Gastroesophageal sphincter (tissue), 3 donors: ENCODE measurements at regions not wholly inside any gene's neighbourhood (a gene's known extent, or its start where the extent isn't known, plus 50 kb on each side); places are given as distances from the start of the nearest gene placed in this dataset.

Experiments used
- EP300 ChIP-seq: sonication (generic); formaldehyde crosslinking; IDR thresholded peaks from one replicate; pipeline ENCODE4 v1.6.1; 2017; ENCODE audit warnings: antibody characterized with exemption, mild to moderate bottlenecking
- TF ChIP-seq, protein P1 (sequence below), 4 experiments: fragments of 200-600 bp in 2 of 4; fragments of 450-650 bp in 2 of 4; sonication (generic) in 1 of 4; IDR thresholded peaks; one replicate each; pipeline ENCODE4 v1.5.1; 2017 to 2019; ENCODE audit warnings: antibody characterized with exemption in 4 of 4, mild to moderate bottlenecking in 2 of 4, moderate library complexity in 2 of 4

DNA sequence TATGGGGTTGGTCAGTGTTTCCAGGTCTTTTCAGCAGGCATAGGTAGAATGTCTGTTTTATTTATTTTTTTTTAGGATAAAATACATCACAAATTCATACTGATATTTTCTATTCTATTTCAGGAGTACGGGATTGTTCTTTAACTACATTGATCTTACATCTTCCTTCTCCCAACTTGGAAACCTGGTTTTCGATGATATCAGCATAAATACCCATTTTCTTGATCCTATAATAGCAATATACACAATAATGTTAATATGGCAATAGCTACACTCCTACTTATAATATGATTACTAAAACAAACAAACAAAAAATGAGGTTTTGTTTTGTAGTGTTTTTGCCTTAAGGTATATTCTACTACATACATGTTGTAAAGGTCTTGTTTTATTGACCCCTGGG is 962.4 kb upstream of the GOT2 start:
- TF ChIP-seq, protein P1, sequence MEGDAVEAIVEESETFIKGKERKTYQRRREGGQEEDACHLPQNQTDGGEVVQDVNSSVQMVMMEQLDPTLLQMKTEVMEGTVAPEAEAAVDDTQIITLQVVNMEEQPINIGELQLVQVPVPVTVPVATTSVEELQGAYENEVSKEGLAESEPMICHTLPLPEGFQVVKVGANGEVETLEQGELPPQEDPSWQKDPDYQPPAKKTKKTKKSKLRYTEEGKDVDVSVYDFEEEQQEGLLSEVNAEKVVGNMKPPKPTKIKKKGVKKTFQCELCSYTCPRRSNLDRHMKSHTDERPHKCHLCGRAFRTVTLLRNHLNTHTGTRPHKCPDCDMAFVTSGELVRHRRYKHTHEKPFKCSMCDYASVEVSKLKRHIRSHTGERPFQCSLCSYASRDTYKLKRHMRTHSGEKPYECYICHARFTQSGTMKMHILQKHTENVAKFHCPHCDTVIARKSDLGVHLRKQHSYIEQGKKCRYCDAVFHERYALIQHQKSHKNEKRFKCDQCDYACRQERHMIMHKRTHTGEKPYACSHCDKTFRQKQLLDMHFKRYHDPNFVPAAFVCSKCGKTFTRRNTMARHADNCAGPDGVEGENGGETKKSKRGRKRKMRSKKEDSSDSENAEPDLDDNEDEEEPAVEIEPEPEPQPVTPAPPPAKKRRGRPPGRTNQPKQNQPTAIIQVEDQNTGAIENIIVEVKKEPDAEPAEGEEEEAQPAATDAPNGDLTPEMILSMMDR (IDR thresholded peaks at IDR 0.05) = no peak
- no peak for TF ChIP-seq EP300
